Caco-2 (cell line): ENCODE measurements at regions not wholly inside any gene's neighbourhood (a gene's known extent, or its start where the extent isn't known, plus 50 kb on each side); places are given as distances from the start of the nearest gene placed in this dataset.
"Not testable (repeated sequence)": the region's sequence is repeated elsewhere in the genome, so short reads cannot be mapped to it uniquely, and the experiment has no call there.

ENCODE experiments used
- BruUV-seq: library from RNA; stranded (reverse); fragments of 400-500 nt; replicated peaks from 2 replicates; lab custom pipeline; 2021; lab: Mats Ljungman, UMichigan
- CTCF ChIA-PET: fragments of 300-600 bp; sonication (Branson Sonifier 250); formaldehyde crosslinking; loops from one replicate; lab custom pipeline; 2022; ENCODE audit warnings: antibody characterized with exemption; lab: Charles Lee
- POLR2A ChIA-PET: fragments of 300-600 bp; sonication (Branson Sonifier 250); formaldehyde crosslinking; loops from one replicate; lab custom pipeline; 2022; ENCODE audit warnings: antibody characterized with exemption; lab: Charles Lee
- DNase-seq, 2 experiments: peaks; one replicate each; pipeline versions ENCODE4 v3.0.0 to v3.0.0-alpha.2; 2020 to 2022
- H3K27me3 ChIP-seq: replicated peaks from 2 replicates; pipeline ENCODE4 v1.6.0; 2011; ENCODE audit warnings: low read length; ENCODE audit not compliant: control insufficient read depth, insufficient read depth
- H3K36me3 ChIP-seq: 2 replicates; pipeline ENCODE4 v1.5.1; 2011; ENCODE audit warnings: low read length; ENCODE audit not compliant: control insufficient read depth, insufficient read depth
- H3K4me1 ChIP-seq: fragments of 250-450 bp; sonication (Bioruptor Pico); 2 replicates; pipeline ENCODE4 v1.5.1; 2020; ENCODE audit warnings: mild to moderate bottlenecking
- H3K4me3 ChIP-seq: 2 replicates; pipeline ENCODE4 v1.5.1; 2011; ENCODE audit warnings: low read depth, mild to moderate bottlenecking, control low read depth, low read length
- H3K9me3 ChIP-seq: fragments of 250-450 bp; sonication (Bioruptor Pico); 2 replicates; pipeline ENCODE4 v1.5.1; 2020; ENCODE audit warnings: mild to moderate bottlenecking, moderate library complexity
- H3K27ac Mint-ChIP-seq: one replicate; pipeline ENCODE4 v1.8.0; 2022; ENCODE audit warnings: mixed read lengths; ENCODE audit not compliant: unreplicated experiment
- H3K27me3 Mint-ChIP-seq: one replicate; pipeline ENCODE4 v1.8.0; 2022; ENCODE audit warnings: mixed read lengths; ENCODE audit not compliant: insufficient read depth, unreplicated experiment
- H3K36me3 Mint-ChIP-seq: one replicate; pipeline ENCODE4 v1.8.0; 2022; ENCODE audit warnings: mild to moderate bottlenecking, mixed read lengths; ENCODE audit not compliant: insufficient read depth, unreplicated experiment
- H3K4me1 Mint-ChIP-seq: one replicate; pipeline ENCODE4 v1.8.0; 2022; ENCODE audit warnings: low read depth, mixed read lengths; ENCODE audit not compliant: unreplicated experiment
- H3K4me3 Mint-ChIP-seq: one replicate; pipeline ENCODE4 v1.8.0; 2022; ENCODE audit warnings: mild to moderate bottlenecking, moderate library complexity, mixed read lengths; ENCODE audit not compliant: unreplicated experiment
- H3K9me3 Mint-ChIP-seq: one replicate; pipeline ENCODE4 v1.8.0; 2022; ENCODE audit warnings: mixed read lengths; ENCODE audit not compliant: unreplicated experiment
- intact Hi-C: fragments of 100-400 bp; cut with micrococcal nuclease; formaldehyde crosslinking; loops from one replicate; pipeline ENCODE4 v1.10.0; 2022; ENCODE audit not compliant: unreplicated experiment
- TF ChIP-seq, protein P1 (sequence below), 2 experiments: fragments of 200-600 bp in 1 of 2; IDR thresholded peaks; 1 replicate in 1 of 2; 2 replicates in 1 of 2; pipeline versions ENCODE4 v1.5.1 to v1.8.0; 2011 to 2022; ENCODE audit warnings: antibody characterized with exemption in 1 of 2, control low read depth in 1 of 2, inconsistent platforms in 1 of 2, low read depth in 1 of 2, low read length in 1 of 2, mild to moderate bottlenecking in 1 of 2, moderate library complexity in 1 of 2; ENCODE audit not compliant: insufficient read depth in 1 of 2, severe bottlenecking in 1 of 2, unreplicated experiment in 1 of 2

DNA sequence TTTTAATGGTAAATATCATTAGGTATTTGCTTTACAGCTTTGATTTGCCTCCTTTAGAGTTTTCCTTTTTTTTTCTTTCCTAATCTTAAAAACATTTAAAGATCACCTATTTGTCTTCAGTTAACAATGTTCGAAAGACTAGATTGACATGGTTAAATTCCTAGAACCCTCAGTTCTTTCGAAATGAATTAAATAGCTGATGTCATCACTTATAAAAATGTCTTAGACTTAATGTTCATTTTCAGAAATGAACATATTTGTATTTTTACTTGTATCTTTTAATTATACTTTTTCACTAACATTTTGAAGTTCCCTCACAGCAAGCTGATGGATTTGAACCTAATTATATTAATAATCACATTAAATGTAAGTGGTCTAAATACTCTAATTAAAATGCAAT lies 205.3 kb upstream of the IRX4 start:
- H3K9me3 Mint-ChIP-seq = no peaks in the 10 kb centered on the region
- Histone ChIP-seq H3K36me3 (no peaks in the 10 kb centered on the region), H3K27me3 (no peaks in the 10 kb centered on the region), H3K4me1 (no peaks in the 10 kb centered on the region), H3K9me3 (no peaks in the 10 kb centered on the region), H3K4me3 (no peak overlapping the region)
- H3K4me1 Mint-ChIP-seq = no peaks in the 10 kb centered on the region
- DNase-seq = no peak
- no peak overlapping the region for H3K4me3 Mint-ChIP-seq
- H3K27ac Mint-ChIP-seq = no peak overlapping the region
- CTCF ChIA-PET = no interaction called here
- intact Hi-C loops = no loop called here
- BruUV-seq = no TSS peak
- TF ChIP-seq, protein P1, sequence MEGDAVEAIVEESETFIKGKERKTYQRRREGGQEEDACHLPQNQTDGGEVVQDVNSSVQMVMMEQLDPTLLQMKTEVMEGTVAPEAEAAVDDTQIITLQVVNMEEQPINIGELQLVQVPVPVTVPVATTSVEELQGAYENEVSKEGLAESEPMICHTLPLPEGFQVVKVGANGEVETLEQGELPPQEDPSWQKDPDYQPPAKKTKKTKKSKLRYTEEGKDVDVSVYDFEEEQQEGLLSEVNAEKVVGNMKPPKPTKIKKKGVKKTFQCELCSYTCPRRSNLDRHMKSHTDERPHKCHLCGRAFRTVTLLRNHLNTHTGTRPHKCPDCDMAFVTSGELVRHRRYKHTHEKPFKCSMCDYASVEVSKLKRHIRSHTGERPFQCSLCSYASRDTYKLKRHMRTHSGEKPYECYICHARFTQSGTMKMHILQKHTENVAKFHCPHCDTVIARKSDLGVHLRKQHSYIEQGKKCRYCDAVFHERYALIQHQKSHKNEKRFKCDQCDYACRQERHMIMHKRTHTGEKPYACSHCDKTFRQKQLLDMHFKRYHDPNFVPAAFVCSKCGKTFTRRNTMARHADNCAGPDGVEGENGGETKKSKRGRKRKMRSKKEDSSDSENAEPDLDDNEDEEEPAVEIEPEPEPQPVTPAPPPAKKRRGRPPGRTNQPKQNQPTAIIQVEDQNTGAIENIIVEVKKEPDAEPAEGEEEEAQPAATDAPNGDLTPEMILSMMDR (IDR thresholded peaks at IDR 0.05; ENCODE audit: insufficient read depth in 1 of 2, low read depth in 1 of 2, low read length in 1 of 2, severe bottlenecking in 1 of 2, unreplicated experiment in 1 of 2) = no peak
- no peaks in the 10 kb centered on the region for H3K36me3 Mint-ChIP-seq
- POLR2A ChIA-PET = no interaction called here
- peaks cover 21% of the 10 kb centered on the region for H3K27me3 Mint-ChIP-seq

DNA sequence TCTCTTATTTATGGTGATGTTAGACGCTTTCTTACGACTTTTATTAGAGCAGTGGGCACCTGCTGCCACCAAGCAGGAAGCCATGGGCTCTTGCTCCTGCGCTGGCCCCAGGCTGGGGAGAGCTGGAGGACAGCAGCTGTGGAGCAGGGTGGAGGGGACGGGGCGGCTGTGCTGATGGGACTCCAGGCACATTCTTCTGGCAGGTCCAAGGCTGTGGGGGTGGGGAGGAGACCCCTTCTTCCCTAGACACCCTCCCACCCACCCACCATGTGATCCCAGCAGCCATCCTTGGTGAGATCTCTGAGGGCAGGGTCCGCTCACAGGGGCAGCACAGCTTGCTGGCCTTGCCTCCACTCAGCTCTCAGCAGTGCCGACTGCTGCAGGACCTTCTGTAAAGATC lies 192.6 kb upstream of the IRX4 start:
- no peak overlapping the region for H3K27ac Mint-ChIP-seq
- DNase-seq = no peak
- H3K27me3 Mint-ChIP-seq = peaks cover 3% of the 10 kb centered on the region
- TF ChIP-seq, protein P1 (IDR thresholded peaks at IDR 0.05; ENCODE audit: insufficient read depth in 1 of 2, low read depth in 1 of 2, low read length in 1 of 2, severe bottlenecking in 1 of 2, unreplicated experiment in 1 of 2) = no peak
- ChIA-PET POLR2A (no interaction called here), CTCF (no interaction called here)
- H3K9me3 Mint-ChIP-seq = no peaks in the 10 kb centered on the region
- H3K4me3 ChIP-seq = no peak overlapping the region
- no peaks in the 10 kb centered on the region for H3K4me1 Mint-ChIP-seq
- H3K4me1 ChIP-seq = no peaks in the 10 kb centered on the region
- no peaks in the 10 kb centered on the region for H3K9me3 ChIP-seq
- H3K36me3 ChIP-seq = no peaks in the 10 kb centered on the region
- intact Hi-C loops = no loop called here
- H3K36me3 Mint-ChIP-seq = no peaks in the 10 kb centered on the region
- H3K27me3 ChIP-seq = no peaks in the 10 kb centered on the region; the same call in 1 of the 2 replicates
- no peak overlapping the region for H3K4me3 Mint-ChIP-seq
- BruUV-seq = no TSS peak

DNA sequence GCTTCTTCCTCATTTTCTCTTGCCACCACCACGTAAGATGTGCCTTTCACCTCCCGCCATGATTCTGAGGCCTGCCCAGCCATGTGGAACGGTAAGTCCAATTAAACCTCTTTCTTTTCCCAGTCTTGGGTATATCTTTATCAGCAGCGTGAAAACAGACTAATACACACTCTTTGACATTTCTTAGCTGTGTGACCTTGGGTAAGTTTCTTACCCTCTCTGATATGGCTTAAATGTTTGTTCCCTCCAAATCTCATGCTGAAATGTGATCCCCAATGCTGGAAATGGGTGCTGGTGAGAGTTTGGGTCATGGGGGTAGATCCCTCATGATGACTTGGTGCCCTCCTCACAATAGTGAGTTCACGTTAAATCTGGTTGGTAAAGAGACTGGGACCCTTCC lies 188.8 kb upstream of the IRX4 start:
- H3K36me3 Mint-ChIP-seq = no peaks in the 10 kb centered on the region
- POLR2A ChIA-PET = no interaction called here
- H3K4me3 ChIP-seq = no peak overlapping the region
- no TSS peak for BruUV-seq
- peaks cover 11% of the 10 kb centered on the region for H3K27me3 Mint-ChIP-seq
- no peak for DNase-seq
- H3K9me3 ChIP-seq = no peaks in the 10 kb centered on the region
- TF ChIP-seq, protein P1 (IDR thresholded peaks at IDR 0.05; ENCODE audit: insufficient read depth in 1 of 2, low read depth in 1 of 2, low read length in 1 of 2, severe bottlenecking in 1 of 2, unreplicated experiment in 1 of 2) = no peak
- CTCF ChIA-PET = no interaction called here
- no peaks in the 10 kb centered on the region for H3K36me3 ChIP-seq
- H3K4me1 Mint-ChIP-seq = no peaks in the 10 kb centered on the region
- H3K27ac Mint-ChIP-seq = no peak overlapping the region
- H3K27me3 ChIP-seq = no peaks in the 10 kb centered on the region; the same call in 1 of the 2 replicates
- intact Hi-C loops = no loop called here
- no peaks in the 10 kb centered on the region for H3K4me1 ChIP-seq
- no peaks in the 10 kb centered on the region for H3K9me3 Mint-ChIP-seq
- no peak overlapping the region for H3K4me3 Mint-ChIP-seq

DNA sequence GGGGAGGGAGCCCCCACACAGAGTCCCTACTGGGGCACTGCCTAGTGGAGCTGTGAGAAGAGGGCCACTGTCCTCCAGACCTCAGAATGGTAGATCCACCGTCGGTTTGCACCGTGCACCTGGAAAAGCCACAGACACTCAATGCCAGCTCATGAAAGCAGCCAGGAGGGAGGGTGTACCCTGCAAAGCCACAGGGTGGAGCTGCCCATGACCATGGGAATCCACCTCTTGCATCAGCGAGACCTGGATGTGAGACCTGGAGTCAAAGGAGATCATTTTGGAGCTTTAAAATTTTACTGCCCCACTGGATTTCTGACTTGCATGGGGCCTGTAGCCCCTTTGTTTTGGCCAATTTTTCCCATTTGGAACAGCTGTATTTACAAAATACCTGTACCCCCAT lies 188.1 kb upstream of the IRX4 start:
- H3K4me1 ChIP-seq, H3K4me3 Mint-ChIP-seq, H3K4me1 Mint-ChIP-seq, H3K9me3 Mint-ChIP-seq, H3K27ac Mint-ChIP-seq, H3K9me3 ChIP-seq, CTCF ChIA-PET, H3K36me3 Mint-ChIP-seq, H3K27me3 ChIP-seq, POLR2A ChIA-PET, H3K36me3 ChIP-seq, BruUV-seq, H3K4me3 ChIP-seq, DNase-seq, intact Hi-C loops: not testable (repeated sequence)
- peaks cover 14% of the 10 kb centered on the region for H3K27me3 Mint-ChIP-seq
